SKM-1 treated with dmso at 0.1 percent for 144 hours (cell line): ENCODE measurements at regions not wholly inside any gene's neighbourhood (a gene's known extent, or its start where the extent isn't known, plus 50 kb on each side); places are given as distances from the start of the nearest gene placed in this dataset.

Source experiments
- DNase-seq: peaks from one replicate; lab custom pipeline; 2025; ENCODE audit not compliant: unreplicated experiment; lab: John Stamatoyannopoulos, UW

DNA sequence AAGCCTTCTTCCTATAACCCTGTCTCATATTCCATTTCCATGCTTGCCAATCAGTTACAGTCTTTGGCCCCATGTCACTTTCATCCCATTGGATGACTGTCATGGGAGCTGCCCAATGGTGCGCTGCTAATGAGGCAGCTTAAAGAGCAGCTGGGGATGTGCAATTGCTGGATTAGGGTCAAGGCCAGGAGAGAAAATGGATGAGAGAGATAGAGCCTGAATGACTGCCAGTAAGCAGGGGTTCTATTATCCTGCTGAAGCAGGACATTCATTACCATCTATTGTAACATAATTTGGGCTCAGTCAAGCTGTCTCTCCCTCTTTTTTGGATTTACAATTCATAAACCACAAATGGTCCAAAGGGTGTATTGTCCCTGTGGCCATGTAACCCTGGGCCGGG, 909.0 kb downstream of the CENPC start:
- no peak for DNase-seq

GRCh38 chr4:66633477-66633876, 911.8 kb downstream of the CENPC start:
- no peak for DNase-seq

DNA sequence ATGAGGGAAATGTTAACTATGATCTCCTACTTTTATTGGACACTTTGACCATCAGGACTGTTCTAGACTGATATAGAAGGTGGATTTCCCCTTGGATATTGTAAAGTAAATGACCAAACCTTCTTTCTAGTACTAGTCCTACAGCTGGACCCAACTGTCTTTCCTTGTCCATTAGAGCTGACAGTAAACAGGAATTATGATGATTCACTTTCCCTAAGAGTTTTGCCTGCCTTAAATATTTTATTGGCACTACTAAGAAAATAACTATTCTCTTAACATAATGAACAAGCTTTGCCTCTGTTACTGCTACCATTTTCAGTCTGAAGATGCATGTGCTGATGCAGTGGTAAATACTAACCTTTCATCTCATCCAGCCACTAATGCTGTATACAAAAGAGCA, 915.4 kb downstream of the CENPC start:
- DNase-seq, result no peak

GRCh38 chr4:66628146-66628545, 917.2 kb downstream of the CENPC start:
- DNase-seq, result no peak

GRCh38 chr4:66625480-66625879, 919.8 kb downstream of the CENPC start:
- DNase-seq, result no peak

GRCh38 chr4:66613591-66613990, 931.7 kb downstream of the CENPC start:
- no peak for DNase-seq

GRCh38 chr4:66609014-66609413, 936.3 kb downstream of the CENPC start:
- no peak for DNase-seq

- no peak for DNase-seq
Measured at GRCh38 chr4:66606908-66607307, 936.6 kb upstream of the EPHA5 start.

GRCh38 chr4:66606215-66606614, 935.9 kb upstream of the EPHA5 start:
- no peak for DNase-seq

DNA sequence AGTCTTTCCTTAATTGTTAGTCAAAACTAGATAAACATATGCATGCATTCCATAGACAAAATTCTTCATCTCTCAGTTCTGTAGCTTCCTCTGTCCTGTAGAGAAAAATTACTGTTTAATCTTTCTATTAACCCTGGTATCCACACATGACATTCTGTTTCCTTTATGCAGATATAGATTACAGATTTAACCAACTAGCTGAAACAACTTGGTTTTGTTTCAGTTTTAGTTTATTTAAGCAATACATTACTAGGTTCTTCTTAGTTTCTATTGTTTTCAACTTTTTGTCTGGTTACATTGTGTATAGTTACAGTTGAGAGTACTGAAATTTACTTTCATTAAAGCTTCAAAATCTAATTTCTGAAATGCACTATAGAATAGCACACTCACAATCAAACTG, 933.9 kb upstream of the EPHA5 start:
- no peak for DNase-seq

DNA sequence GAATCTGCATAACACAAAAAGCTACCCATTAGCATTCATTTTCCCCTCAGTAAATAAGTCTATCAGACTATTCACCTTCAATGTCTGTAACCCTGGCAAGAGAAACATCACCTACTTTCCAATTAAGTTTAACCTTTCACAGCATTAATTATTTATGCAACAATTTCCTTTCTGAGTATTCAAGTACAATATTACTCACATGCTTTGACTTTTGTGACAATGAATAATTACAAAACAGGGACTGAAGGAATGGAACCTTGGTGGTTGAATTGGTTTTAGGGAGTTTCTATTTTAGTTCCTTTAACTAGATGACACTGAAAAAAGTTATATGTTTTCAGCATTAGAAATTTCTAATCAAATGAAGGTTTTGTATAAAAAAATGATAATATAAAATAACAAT, 932.3 kb upstream of the EPHA5 start:
- DNase-seq, result no peak

- DNase-seq, result no peak
Measured at GRCh38 chr4:66591968-66592367, 921.7 kb upstream of the EPHA5 start.

DNA sequence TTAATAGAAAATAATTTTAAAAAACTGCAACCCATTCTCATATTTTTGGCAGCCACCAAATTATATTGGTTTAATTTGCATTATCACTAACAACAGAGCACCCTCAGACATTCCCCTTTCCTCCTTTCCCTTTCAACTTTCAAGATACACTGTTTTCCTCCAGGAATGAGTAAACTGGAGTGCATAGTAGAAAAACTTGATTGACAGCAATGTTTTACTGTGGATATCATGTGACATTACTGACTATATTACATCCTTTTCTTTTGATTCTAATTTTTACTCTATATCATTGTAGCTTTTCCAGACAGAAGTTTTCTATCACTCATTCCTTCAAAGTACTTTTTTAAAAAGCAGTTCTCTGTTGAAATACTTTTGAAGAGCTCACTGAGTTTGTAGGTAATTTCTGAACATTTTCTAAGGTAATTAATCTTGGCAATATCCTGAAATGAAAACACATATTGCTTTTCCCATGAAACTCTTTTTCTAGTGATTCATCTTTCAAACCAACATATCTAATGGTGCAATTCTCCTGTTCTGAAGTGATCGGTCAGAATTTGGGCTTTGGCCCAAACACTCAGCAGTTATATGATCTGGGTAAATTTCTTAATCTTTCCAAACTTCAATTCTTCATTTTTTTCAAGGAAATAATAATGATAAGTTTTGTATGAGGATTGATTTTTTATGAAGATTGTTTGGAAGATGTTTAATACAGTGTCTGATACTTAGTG, 920.4 kb upstream of the EPHA5 start:
- DNase-seq, result no peak

- no peak for DNase-seq
Measured at GRCh38 chr4:66589183-66589582, 918.9 kb upstream of the EPHA5 start.

GRCh38 chr4:66585767-66586166, 915.5 kb upstream of the EPHA5 start:
- no peak for DNase-seq

- DNase-seq, result no peak
Measured at GRCh38 chr4:66577922-66578321, 907.6 kb upstream of the EPHA5 start.

- no peak for DNase-seq
Measured at GRCh38 chr4:66575008-66575696, 904.9 kb upstream of the EPHA5 start.

GRCh38 chr4:66574145-66574978, 904.1 kb upstream of the EPHA5 start:
- DNase-seq, result no peak

GRCh38 chr4:66572949-66573348, 902.7 kb upstream of the EPHA5 start:
- no peak for DNase-seq

DNA sequence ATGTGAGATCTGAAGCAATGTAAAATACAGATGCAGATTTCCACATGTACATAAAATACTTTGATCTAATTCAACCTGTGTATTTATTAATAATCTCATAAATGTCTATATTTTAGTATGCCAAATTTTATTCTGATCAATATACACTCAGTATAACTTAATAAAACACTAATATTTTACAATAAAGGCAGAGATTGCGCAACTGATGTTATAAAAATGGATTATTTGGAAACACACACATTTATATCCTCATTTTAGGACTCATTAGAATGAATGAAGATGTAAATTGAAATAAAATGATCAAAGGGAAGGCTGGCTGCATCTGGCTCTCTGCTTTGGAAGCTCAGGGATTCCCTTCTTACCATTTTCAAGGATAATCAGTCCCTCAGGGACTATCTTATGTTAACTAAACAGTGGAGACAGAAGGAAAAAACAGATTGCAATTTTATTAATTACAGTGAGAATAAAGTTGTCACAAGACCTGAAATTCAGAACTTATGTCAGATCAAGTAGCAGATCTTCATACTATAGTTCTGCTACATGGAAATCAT, 900.9 kb upstream of the EPHA5 start:
- DNase-seq, result no peak

- no peak for DNase-seq
Measured at GRCh38 chr4:66569228-66569627, 898.9 kb upstream of the EPHA5 start.

DNA sequence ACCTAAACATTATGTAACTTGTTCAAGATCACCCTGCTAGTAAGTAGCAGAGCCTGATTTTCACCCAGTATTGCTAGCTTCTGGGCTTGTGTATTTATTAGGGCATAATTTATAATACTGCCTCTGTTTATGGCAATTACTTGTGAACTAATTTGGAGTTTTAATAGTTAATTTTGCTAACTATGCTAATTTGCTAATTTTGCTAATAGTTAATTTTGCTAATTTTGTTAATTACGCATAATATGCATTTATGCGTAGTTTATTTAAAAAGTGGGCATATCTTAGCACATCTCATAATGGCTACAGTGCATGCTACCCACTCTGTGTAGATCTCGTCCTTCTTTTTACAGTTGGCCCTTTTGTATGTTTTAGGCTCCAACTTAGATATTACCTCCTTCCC, 898.1 kb upstream of the EPHA5 start:
- DNase-seq, result no peak
